NCI-H748 (cell line): ENCODE measurements at regions not wholly inside any gene's neighbourhood (a gene's known extent, or its start where the extent isn't known, plus 50 kb on each side); places are given as distances from the start of the nearest gene placed in this dataset.
"Not testable (repeated sequence)": the region's sequence is repeated elsewhere in the genome, so short reads cannot be mapped to it uniquely, and the experiment has no call there.

Experiments
- DNase-seq: peaks from one replicate; lab custom pipeline; 2025; ENCODE audit not compliant: unreplicated experiment; lab: John Stamatoyannopoulos, UW

DNA sequence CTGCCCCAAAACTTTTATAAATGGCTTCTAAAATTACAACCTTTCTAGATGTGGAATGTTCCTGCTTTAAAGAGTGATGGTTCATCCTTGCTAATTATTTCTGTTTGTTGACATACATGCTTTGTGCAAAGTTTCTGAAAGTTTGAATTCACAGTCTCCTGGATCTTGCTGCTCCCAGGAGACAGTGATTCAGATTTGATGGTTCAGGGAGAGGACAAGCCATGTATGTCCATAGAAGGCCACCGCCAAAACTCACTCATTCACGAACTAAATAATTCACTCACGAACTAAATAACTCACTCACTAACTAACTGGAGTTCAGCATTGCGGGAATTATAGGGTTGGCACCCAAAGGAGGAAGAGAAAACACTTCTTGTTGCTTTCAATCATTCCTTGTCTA is 416.5 kb upstream of the ZEB2 start:
- DNase-seq: no peak

GRCh38 chr2:144935736-144936135 is 415.8 kb upstream of the ZEB2 start:
- DNase-seq: no peak

DNA sequence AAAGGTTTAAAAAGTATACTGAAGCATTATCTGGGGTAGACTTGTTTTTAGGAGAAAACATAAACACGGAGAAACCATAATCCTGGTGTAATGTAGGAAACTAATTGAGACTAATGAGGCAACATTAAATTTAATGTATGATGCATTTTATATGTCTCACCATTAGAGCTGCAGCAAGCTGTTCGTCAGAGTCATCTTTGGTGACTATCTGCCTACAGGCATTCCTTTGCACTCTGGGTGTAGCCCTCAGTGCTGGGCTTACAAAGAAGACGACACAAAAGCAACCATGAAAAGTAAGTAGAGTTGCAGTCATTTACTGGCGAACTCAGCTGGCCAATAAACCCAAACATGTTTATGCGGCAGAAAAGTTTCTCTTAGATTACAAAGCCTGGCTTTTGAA is 415.3 kb upstream of the ZEB2 start:
- no peak for DNase-seq

GRCh38 chr2:144931960-144932359 is 412.0 kb upstream of the ZEB2 start:
- DNase-seq: no peak

DNA sequence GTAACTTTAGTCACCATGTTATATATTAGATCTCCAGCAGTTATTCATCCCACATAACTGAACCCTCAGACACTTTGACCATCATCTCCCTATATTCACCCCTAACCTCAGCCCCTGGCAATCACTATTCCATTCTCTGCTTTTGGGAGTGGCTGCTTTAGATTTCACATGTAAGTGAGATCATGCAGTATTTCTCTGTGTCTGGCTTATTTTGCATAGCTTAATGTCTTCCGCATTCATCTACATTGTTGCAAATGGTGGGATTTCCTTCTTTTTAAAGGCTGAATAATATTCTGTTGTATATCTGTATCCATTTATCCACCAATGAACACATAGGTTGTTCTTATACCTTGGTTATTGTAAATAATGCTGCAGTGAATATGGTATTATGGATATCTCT is 411.6 kb upstream of the ZEB2 start:
- DNase-seq: no peak

DNA sequence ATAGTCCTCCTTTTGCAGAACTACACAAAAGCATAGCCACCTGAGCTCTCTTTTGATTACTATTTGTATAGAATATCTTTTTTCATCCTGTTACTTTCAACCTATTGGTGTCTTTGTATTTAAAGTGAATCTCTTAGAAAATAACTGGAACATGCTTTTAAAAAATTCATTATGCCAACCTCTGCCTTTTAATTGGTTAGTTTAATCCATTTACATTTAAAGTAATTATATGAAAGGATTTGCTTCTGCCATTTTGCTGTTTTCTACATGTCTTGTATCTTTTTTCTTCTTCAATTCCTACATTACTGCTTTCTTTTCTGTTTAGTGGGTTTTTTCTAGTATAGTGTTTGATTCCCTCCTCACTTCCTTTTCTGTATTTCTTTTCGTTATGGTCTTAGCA is 407.5 kb upstream of the ZEB2 start:
- DNase-seq: no peak

DNA sequence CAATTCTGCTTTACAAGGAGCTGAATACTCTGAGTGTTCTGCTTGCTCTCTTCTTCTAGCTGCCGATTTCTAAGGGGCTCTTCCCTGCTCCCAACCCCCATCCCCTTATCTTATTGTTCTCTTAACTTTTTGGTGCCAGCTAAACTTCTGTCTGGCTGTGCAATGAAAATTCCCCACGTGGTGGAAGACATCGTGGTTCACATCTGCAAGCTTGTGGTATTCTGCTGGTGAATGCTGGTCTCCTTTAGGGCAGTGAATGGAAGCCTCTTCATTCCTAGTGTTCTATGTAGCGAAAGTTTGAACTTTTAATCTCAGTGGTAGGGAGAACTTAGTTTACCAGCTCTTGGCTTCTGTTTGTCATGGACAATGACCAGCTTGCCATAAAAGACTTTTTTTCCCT is 406.0 kb upstream of the ZEB2 start:
- no peak for DNase-seq

GRCh38 chr2:144924827-144925226 is 404.9 kb upstream of the ZEB2 start:
- no peak for DNase-seq

DNA sequence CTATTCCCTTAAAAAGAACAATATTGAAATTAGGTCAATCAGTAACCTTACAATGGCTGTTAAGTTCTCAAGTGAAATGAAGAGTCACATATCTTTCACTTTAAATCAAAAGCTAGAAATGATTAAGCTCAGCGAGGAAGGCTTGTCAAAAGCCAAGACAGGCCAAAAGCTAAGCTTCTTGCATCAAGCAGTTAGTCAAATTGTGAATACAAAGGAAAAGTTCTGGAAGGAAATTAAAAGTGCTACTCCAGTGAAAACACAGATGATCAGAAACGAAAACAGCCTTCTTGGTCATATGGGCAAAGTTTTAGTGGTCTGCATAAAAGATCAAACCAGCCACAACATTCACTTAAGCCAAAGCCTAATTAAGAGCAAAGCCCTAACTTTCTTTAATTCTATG is 402.6 kb upstream of the ZEB2 start:
- no peak for DNase-seq

GRCh38 chr2:144920755-144921530 is 401.0 kb upstream of the ZEB2 start:
- DNase-seq: peak; percentile 86

DNA sequence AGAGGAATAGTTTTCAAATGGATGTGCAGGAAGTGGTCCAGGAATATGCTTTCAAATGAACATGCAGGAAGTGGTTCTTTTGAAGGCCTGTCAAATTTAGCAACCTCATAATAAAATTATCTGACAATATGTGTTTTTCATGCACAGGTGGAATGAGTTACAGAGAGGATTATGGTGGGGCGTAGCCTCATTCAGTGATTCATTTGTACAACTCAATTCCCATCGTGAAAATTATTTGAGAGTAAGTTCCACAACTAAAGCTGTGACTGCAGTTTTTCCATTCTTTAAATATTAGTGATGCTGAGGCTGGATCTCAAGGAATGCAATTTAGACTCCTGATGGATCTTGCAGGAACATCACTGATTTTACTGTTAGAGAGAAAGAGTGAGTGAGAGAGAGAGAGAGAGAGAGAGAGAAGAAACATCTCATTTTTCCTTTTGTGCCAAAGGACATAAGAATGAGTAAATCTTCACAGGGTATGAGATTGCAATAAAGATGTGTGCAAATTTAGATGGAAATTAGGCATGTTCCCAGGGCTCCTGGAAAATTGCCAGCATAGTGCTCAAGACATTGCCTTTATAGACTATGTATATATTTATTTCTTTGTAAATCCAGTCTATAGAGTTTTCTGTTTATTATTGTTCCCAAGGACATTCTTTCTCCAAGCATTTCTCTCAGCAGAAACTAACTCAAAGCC is 394.9 kb upstream of the ZEB2 start:
- no peak for DNase-seq

DNA sequence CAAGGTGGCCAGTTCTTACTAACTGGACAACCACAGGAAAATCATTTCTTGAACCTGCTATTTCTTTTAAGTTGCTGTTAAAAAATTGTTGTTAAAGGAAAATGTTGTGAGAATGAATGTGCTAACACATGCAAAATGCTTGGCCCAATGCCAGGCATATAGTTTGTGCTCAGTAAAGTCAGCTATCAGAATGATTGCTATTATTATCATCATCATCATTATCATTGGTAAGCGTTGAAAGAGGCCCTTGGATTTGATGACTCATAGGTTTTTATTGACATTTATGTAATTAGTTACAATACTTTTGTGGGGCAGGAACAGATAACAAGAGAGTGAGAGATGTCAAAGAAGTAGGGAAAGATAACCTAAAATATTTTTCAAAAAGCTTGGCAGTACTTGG is 394.2 kb upstream of the ZEB2 start:
- DNase-seq: peak; percentile 22

DNA sequence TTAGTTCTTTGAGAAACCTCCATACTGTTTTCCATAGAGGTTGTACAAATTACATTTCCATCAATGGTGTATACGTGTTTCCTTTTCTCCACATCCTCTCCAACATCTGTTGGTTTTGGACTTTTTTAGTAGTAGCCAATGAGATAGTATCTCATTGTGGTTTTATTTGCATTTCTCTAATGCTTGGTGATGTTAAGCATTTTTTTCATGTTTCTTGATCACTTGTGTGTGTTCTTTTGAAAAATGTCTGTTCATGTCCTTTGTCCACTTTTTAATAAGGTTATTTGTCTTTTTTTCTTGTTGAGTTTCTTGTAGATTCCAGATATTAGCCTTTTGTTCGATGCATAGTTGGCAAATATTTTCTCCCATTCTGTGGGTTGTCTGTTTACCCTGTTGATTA is 392.3 kb upstream of the ZEB2 start:
- DNase-seq: no peak

- DNase-seq: no peak
Observed at GRCh38 chr2:144905956-144906355, 386.0 kb upstream of the ZEB2 start.

DNA sequence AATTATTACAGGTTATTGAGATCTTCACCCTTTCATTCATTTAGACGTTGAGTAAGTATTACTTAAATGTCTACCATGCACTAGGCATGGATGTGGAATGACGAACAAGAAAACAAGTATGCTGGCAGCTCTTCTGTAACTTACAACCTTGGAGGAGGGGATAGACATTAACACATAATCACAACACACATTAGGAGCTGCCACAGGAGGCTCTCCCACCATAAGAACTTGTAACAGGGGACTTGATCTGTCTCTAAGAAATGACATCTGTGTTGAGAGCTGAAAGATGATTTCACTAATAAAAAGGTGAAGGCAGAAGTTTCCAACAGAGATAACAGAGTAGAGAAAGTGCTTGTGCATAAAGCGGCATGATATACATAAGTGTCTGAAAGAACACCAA is 384.7 kb upstream of the ZEB2 start:
- DNase-seq: no peak

GRCh38 chr2:144903045-144903444 is 383.1 kb upstream of the ZEB2 start:
- not testable (repeated sequence) for DNase-seq

DNA sequence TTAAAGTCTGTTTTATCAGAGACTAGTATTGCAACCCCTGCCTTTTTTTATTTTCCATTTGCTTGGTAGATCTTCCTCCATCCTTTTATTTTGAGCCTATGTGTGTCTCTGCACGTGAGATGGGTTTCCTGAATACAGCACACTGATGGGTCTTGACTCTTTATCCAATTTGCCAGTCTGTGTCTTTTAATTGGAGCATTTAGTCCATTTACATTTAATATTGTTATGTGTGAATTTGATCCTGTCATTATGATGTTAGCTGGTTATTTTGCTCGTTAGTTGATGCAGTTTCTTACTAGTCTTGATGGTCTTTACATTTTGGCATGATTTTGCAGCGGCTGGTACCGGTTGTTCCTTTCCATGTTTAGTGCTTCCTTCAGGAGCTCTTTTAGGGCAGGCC is 381.5 kb upstream of the ZEB2 start:
- DNase-seq: not testable (repeated sequence)

DNA sequence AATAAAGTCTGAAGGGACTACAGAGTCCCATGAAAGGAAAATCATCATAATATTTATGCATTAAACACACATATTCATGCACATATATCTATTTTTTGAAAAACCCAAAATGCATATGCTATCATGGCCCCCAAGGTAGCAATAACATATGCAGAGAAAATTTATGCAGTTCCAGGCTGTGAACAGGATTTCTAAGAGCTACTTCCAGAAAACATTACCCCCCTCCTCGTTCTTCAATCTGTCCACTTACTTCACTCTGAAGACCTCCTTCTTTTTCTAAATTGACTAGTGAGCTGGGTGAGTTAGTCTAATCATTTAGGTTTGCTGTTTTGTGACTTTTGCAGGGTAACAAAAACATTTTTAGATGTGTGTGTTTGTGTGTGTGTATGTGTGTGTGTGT is 376.4 kb upstream of the ZEB2 start:
- DNase-seq: no peak

- DNase-seq: no peak
Observed at GRCh38 chr2:144894612-144895599, 375.0 kb upstream of the ZEB2 start.

DNA sequence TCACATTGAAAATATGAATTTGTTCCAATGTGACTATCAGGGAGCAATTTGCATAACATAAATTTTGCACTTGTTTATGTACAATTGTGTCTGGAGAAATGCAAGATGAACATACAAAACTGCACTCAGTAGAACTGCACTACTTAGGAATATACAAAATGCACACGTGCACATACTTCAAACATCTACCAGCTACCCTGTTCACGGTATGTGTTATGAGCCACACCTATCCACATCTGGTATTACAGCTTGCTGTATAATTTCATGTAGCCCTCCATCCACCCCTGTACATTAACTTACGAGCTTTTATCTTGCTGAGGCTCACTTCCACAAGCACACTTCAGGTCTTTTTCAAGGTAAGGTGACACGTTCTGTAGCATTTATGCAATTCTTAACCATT is 373.5 kb upstream of the ZEB2 start:
- DNase-seq: no peak

DNA sequence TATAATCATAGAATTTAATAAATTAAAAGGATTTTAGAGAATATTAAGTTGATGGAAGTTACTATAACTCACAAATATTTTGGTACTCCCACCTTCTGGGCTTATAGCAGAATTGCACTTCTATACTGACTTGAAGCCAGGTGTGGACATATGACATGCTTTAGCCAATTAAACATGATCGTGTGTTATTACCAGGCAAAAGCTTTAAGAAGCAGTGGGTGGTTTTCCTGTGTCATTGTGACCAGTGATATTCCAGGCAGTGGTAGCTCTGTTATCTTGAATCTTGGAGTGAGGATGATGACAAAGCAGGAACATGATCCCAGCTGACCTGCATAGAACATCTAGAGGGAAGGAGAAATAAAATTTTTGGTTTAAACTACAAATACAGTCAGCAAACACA is 370.9 kb upstream of the ZEB2 start:
- peak; percentile 84 for DNase-seq

GRCh38 chr2:144889348-144889747 is 369.4 kb upstream of the ZEB2 start:
- DNase-seq: no peak
